A549 (cell line): ENCODE measurements at regions not wholly inside any gene's neighbourhood (a gene's known extent, or its start where the extent isn't known, plus 50 kb on each side); places are given as distances from the start of the nearest gene placed in this dataset.

Experiments
- ATAC-seq, 2 experiments: fragments of 200-7000 bp in 1 of 2; fragments of >200 bp in 1 of 2; cut with Nextera tagmentation in 1 of 2; cut with Tn5 transposase in 1 of 2; 3 replicates each; pipeline versions ENCODE4 v1.8.0 to v1.9.1; 2018 to 2020; ENCODE audit warnings: mild to moderate bottlenecking in 1 of 2, moderate library complexity in 1 of 2
- CTCF ChIA-PET: fragments of 300-600 bp; sonication (Branson Sonifier 250); formaldehyde crosslinking; extraction: SDS; loops from one replicate; lab custom pipeline; 2021; ENCODE audit warnings: antibody characterized with exemption, inconsistent platforms; lab: Yijun Ruan, JAX
- POLR2A ChIA-PET: fragments of 350-600 bp; formaldehyde crosslinking; extraction: SDS; loops from one replicate; lab custom pipeline; 2021; ENCODE audit warnings: antibody characterized with exemption, inconsistent platforms; lab: Yijun Ruan, JAX
- DNase-seq, 2 experiments: peaks; one replicate each; pipeline versions ENCODE4 v3.0.0 to v3.0.0-alpha.2; 2011 to 2016; ENCODE audit warnings: low read depth in 1 of 2, low spot score in 1 of 2
- FAIRE-seq: peaks from 2 replicates; lab custom pipeline; 2011; peaks lifted over from hg19 to GRCh38; lab: Jason Lieb, UNC
- H3K27ac ChIP-seq, 2 experiments: fragments of >200 bp; sonication (Bioruptor Twin); formaldehyde crosslinking; 3 replicates each; pipeline ENCODE4 v1.5.1; 2016 to 2017
- H3K4me1 ChIP-seq: fragments of >200 bp; sonication (Bioruptor Twin); formaldehyde crosslinking; 3 replicates; pipeline ENCODE4 v1.6.1; 2016
- H3K4me2 ChIP-seq: fragments of >200 bp; sonication (Bioruptor Twin); formaldehyde crosslinking; 3 replicates; pipeline ENCODE4 v1.6.1; 2016
- H3K4me3 ChIP-seq: fragments of >200 bp; sonication (Bioruptor Twin); formaldehyde crosslinking; 3 replicates; pipeline ENCODE4 v1.5.1; 2016
- H3K9me3 ChIP-seq: fragments of >200 bp; sonication (Bioruptor Twin); formaldehyde crosslinking; 3 replicates; pipeline ENCODE4 v1.6.1; 2016
- BHLHE40 ChIP-seq: IDR thresholded peaks from 2 replicates; pipeline ENCODE4 v1.6.1; 2012; ENCODE audit warnings: low read depth, low read length, inconsistent platforms
- CBX8 ChIP-seq: fragments of 200-600 bp; sonication (generic); IDR thresholded peaks from 2 replicates; pipeline ENCODE4 v1.6.1; 2016
- CEBPB ChIP-seq, 2 experiments: fragments of >200 bp in 1 of 2; sonication (Bioruptor Twin) in 1 of 2; formaldehyde crosslinking in 1 of 2; IDR thresholded peaks; 2 replicates each; pipeline ENCODE4 v1.6.1; 2012 to 2016
- CHD2 ChIP-seq: fragments of 150-350 bp; IDR thresholded peaks from 2 replicates; pipeline ENCODE4 v1.6.1; 2014; ENCODE audit warnings: low read length; ENCODE audit not compliant: partially characterized antibody
- CHD4 ChIP-seq: fragments of 200-600 bp; sonication (generic); IDR thresholded peaks from 2 replicates; pipeline ENCODE4 v1.6.1; 2016; ENCODE audit warnings: antibody characterized with exemption, mild to moderate bottlenecking, borderline replicate concordance
- CTCF ChIP-seq: fragments of >200 bp; sonication (Bioruptor Twin); formaldehyde crosslinking; IDR thresholded peaks from 3 replicates; pipeline ENCODE4 v1.5.1; 2016
- EHF ChIP-seq: fragments of 250-450 bp; sonication (Bioruptor Pico); IDR thresholded peaks from 2 replicates; pipeline ENCODE4 v1.5.0; 2020; ENCODE audit warnings: mild to moderate bottlenecking
- EP300 ChIP-seq, 2 experiments: fragments of >200 bp; sonication (Bioruptor Twin); formaldehyde crosslinking; IDR thresholded peaks; 2 replicates in 1 of 2; 3 replicates in 1 of 2; pipeline ENCODE4 v1.6.1; 2016 to 2017
- ESRRA ChIP-seq: fragments of 150-350 bp; IDR thresholded peaks from 2 replicates; pipeline ENCODE4 v1.6.1; 2014; ENCODE audit warnings: mild to moderate bottlenecking, low read length, borderline replicate concordance
- FOSB ChIP-seq: fragments of 250-450 bp; sonication (Bioruptor Pico); IDR thresholded peaks from 2 replicates; pipeline ENCODE4 v1.5.0; 2020; ENCODE audit warnings: mild to moderate bottlenecking, moderate library complexity
- GATA3 ChIP-seq: IDR thresholded peaks from 2 replicates; pipeline ENCODE4 v1.6.1; 2012; ENCODE audit warnings: borderline replicate concordance
- HES2 ChIP-seq: fragments of >200 bp; sonication (Bioruptor Twin); formaldehyde crosslinking; IDR thresholded peaks from 2 replicates; pipeline ENCODE4 v1.6.1; 2016
- HEYL ChIP-seq: fragments of 250-450 bp; sonication (Bioruptor Pico); IDR thresholded peaks from 2 replicates; pipeline ENCODE4 v1.8.0; 2021; ENCODE audit warnings: mild to moderate bottlenecking, moderate library complexity
- KDM1A ChIP-seq: fragments of 200-600 bp; sonication (generic); IDR thresholded peaks from 2 replicates; pipeline ENCODE4 v1.6.1; 2016; ENCODE audit warnings: low read depth, mild to moderate bottlenecking
- MAZ ChIP-seq: fragments of 150-350 bp; IDR thresholded peaks from 2 replicates; pipeline ENCODE4 v1.6.1; 2014; ENCODE audit warnings: antibody characterized with exemption, low read depth, low read length, borderline replicate concordance
- NFE2L2 ChIP-seq: fragments of 150-350 bp; conservative IDR thresholded peaks from 2 replicates; pipeline ENCODE4 v1.6.1; 2014; ENCODE audit warnings: low read length
- NPAS2 ChIP-seq: fragments of 250-450 bp; sonication (Bioruptor Pico); IDR thresholded peaks from 2 replicates; pipeline ENCODE4 v1.8.0; 2022; ENCODE audit warnings: mild to moderate bottlenecking, moderate library complexity, borderline replicate concordance
- PBX3 ChIP-seq: IDR thresholded peaks from 2 replicates; pipeline ENCODE4 v1.6.1; 2012
- POLR2A ChIP-seq: IDR thresholded peaks from 2 replicates; pipeline ENCODE4 v1.6.1; 2012; ENCODE audit warnings: mild to moderate bottlenecking, low read length
- RAD21 ChIP-seq, 2 experiments: fragments of >200 bp in 1 of 2; sonication (Bioruptor Twin) in 1 of 2; formaldehyde crosslinking in 1 of 2; IDR thresholded peaks in 1 of 2; conservative IDR thresholded peaks in 1 of 2; 2 replicates in 1 of 2; 3 replicates in 1 of 2; pipeline ENCODE4 v1.6.1; 2012 to 2018; ENCODE audit warnings: inconsistent platforms in 1 of 2
- RNF2 ChIP-seq: fragments of 200-600 bp; sonication (generic); IDR thresholded peaks from 2 replicates; pipeline ENCODE4 v1.6.1; 2016; ENCODE audit warnings: low read depth, mild to moderate bottlenecking, antibody characterized with exemption, moderate library complexity, borderline replicate concordance
- SREBF2 ChIP-seq: fragments of 450-650 bp; IDR thresholded peaks from 2 replicates; pipeline ENCODE4 v1.6.1; 2014; ENCODE audit warnings: mild to moderate bottlenecking, moderate library complexity
- ZSCAN20 ChIP-seq: fragments of 250-450 bp; sonication (Bioruptor Pico); IDR thresholded peaks from 2 replicates; pipeline ENCODE4 v1.8.0; 2022; ENCODE audit warnings: mild to moderate bottlenecking, moderate library complexity
- WGBS: methylation state at CpG from one replicate; pipeline ENCODE4 v1.1.6; 2017; ENCODE audit errors: missing lambda C conversion rate; 5-methylcytosine and 5-hydroxymethylcytosine counted together

- ChIA-PET CTCF (interaction anchor here (0.6 kb wide), 1 partner anchor 459 kb away, joined by 4 read pairs; no protein-coding TSS in a partner anchor), POLR2A (no interaction called here)
- TF ChIP-seq BHLHE40 (no peak), CHD2 (no peak), ZSCAN20 (CRISPR knock-in tag) (no peak), GATA3 (no peak), NPAS2 (CRISPR knock-in tag) (no peak), HES2 (no peak), CBX8 (no peak), PBX3 (no peak), FOSB (CRISPR knock-in tag) (no peak), HEYL (no peak), KDM1A (no peak), RNF2 (no peak), SREBF2 (no peak), CEBPB (IDR thresholded peaks at IDR 0.05) (no peak), CTCF (no peak)
- Histone ChIP-seq H3K27ac (no peak overlapping the region), H3K4me1 (no peaks in the 10 kb centered on the region), H3K9me3 (0 out of 3 replicates have a peak, but pooled peaks cover 2% of the 10 kb centered on the region), H3K4me2 (no peak overlapping the region), H3K4me3 (no peak overlapping the region)
- FAIRE-seq (no peak), DNase-seq (no peak), ATAC-seq (no peak)
Measured at GRCh38 chr20:12175538-12175937, 257.8 kb downstream of the BTBD3 start.

GRCh38 chr20:12177657-12178293, 260.1 kb downstream of the BTBD3 start:
- Histone ChIP-seq H3K9me3 (0 out of 3 replicates have a peak, but pooled peaks cover 2% of the 10 kb centered on the region), H3K4me1 (no peaks in the 10 kb centered on the region), H3K27ac (no peak overlapping the region), H3K4me2 (no peak overlapping the region), H3K4me3 (no peak overlapping the region)
- POLR2A ChIA-PET = no interaction called here
- ATAC-seq = no peak
- 11% methylated on average over 3 of the region's 3 CpGs for WGBS
- TF ChIP-seq EHF (CRISPR knock-in tag) = no peak
- TF ChIP-seq NPAS2 (CRISPR knock-in tag) = no peak
- TF ChIP-seq HES2 = no peak
- TF ChIP-seq CHD2 = no peak
- TF ChIP-seq EP300 (IDR thresholded peaks at IDR 0.05) = no peak
- no peak for TF ChIP-seq RAD21 (conservative IDR thresholded peaks at IDR 0.05 in 1 of 2, IDR thresholded peaks at IDR 0.05 in 1 of 2)
- no peak for TF ChIP-seq NFE2L2
- TF ChIP-seq ESRRA = no peak
- no peak for TF ChIP-seq POLR2A
- no peak for TF ChIP-seq CHD4
- TF ChIP-seq MAZ = no peak
- no peak for TF ChIP-seq ZSCAN20 (CRISPR knock-in tag)
- no peak for FAIRE-seq
- no peak for DNase-seq
- CTCF ChIA-PET = interaction anchor here (0.6 kb wide), 1 partner anchor 23 kb away, joined by 3 read pairs; no protein-coding TSS in a partner anchor
